HuH-7.5 (cell line): ENCODE measurements at regions not wholly inside any gene's neighbourhood (a gene's known extent, or its start where the extent isn't known, plus 50 kb on each side); places are given as distances from the start of the nearest gene placed in this dataset.
"Not testable (repeated sequence)": the region's sequence is repeated elsewhere in the genome, so short reads cannot be mapped to it uniquely, and the experiment has no call there.

ENCODE experiments used
- DNase-seq: peaks from one replicate; pipeline ENCODE4 v3.0.0; 2011; ENCODE audit warnings: low spot score

GRCh38 chr16:62760398-62760797 is 724.2 kb upstream of the CDH8 start:
- DNase-seq: no peak

DNA sequence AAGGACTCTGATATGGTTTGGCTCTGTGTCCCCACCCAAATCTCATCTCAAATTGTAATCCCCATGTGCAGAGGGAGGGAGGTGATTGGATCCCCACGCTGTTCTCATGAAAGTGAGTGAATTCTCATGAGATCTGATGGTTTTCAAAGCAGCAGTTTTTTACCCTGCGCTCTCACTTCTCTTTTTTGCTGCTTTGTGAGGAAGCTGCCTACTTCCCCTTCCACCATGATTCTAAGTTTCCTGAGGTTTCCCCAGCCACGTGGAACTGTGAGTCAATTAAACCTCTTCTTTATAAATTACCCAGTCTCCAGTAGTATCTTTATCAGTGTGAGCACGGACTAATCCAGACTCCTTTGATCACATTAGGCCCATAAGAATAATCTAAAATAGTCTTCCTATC is 719.7 kb upstream of the CDH8 start:
- no peak for DNase-seq

GRCh38 chr16:62752854-62753253 is 716.6 kb upstream of the CDH8 start:
- no peak for DNase-seq

DNA sequence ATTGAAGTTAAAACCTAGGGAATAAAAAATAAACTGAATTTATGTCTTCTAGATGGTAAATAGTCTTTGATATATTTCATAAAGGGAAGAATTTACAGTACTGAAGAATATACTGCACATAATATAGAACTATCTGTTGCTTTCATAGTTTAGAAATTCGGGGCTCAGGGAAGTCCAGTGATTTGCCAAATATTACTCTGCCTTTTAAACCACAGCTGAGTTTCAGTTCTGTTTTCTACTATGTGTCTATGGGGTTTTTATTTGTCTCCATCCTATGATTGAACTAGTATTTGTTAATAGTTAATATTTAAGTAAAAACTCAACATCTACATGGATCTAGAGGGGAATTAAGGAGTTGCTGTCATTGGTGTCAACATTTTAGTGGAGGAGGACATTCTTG is 715.0 kb upstream of the CDH8 start:
- DNase-seq: no peak

- DNase-seq: no peak
Measured at GRCh38 chr16:62741692-62742091, 705.5 kb upstream of the CDH8 start.

GRCh38 chr16:62738666-62739460 is 702.6 kb upstream of the CDH8 start:
- DNase-seq: no peak

DNA sequence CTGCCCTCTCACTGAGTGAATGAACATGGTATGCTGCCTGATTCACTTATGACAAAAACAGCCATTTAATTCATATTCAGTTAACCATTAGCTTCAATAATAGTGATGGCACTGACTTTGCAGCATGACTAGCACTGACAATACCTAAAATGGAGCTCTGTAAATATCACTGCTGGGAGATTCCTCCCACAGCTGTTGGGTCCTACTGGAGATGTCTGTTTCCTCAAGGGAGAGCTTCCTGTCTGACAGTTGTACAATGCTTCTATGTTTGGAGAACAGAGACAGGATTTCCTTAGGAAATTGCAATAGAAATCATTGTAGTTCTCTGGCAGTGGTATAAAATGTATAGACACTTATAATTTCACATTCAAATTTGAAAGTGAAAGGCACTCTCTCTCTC is 695.9 kb upstream of the CDH8 start:
- DNase-seq: no peak

GRCh38 chr16:62724670-62725269 is 688.5 kb upstream of the CDH8 start:
- not testable (repeated sequence) for DNase-seq

DNA sequence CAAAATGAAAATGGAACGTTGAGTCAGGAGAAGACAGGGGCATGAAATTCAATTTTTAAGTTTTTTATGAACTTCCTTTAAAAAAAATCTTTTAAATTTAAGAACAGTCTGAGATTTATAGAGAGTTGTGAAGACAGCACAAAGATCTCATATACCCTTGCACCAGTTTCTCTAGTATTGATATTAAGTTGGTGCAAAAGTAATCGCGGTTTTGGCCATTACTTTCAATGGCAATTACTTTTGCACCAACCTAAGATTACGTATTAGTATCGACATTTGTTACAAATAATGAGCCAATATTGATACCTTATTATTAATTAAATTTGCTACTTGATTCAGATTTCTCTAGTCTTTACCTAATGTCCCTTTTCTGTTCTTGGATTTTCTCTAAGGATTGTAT is 684.4 kb upstream of the CDH8 start:
- DNase-seq: no peak

DNA sequence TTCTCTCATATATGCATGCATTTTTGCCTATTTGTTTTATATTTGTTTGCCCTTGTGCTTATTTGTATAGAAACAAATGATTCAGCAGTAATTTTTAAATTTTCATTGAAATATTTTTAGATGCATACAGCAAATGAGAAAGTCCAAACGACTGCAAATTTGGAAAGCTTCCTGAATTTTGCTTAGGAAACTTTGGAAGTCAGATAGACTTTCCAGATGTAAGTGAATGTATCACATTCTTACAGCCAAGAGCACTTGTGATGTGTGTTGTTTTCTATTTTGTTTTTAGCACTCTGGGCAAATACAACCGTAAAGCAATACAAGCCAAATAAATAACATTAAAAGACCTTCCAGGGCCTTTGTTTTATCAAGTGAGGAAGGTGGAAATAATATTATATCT is 680.8 kb upstream of the CDH8 start:
- DNase-seq: no peak

DNA sequence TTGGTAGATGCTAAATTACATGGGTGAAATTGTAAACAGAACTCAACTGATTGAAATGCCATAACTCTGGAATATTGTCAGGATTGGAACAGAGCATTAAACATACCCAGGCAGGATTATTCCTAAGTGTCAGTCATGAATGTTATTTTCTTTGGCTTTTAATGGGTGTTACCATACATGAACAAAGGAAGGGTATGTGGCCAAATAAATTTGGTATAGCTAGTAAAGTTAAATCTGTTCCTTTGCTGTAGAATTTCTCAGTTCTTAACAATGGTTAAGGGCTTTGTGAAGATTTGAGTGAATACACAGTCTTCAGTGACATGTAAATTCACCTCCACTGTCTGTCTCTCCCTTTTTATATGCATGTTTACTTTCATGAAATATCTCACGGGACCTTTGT is 679.5 kb upstream of the CDH8 start:
- no peak for DNase-seq

GRCh38 chr16:62712566-62712965 is 676.3 kb upstream of the CDH8 start:
- DNase-seq: no peak

- no peak for DNase-seq
Measured at GRCh38 chr16:62711797-62712196, 675.6 kb upstream of the CDH8 start.

DNA sequence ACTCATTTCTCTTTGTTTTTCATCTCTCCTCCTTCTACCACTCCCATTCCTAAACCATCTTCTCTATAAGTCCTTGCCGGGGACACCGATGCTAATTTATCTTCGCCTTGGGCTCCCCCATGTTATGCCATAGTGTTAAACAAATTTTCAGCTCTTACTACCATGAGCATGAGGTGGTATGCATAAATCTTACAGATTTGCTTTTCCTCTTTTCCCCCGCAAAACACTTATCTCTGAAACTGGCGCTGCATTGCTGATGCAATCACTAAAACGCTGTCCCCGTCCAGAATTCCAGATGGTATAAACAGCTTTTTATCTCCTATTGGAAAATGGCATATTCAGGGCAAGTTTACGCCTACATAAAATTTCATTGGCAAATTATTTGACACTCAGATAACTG is 673.6 kb upstream of the CDH8 start:
- no peak for DNase-seq

DNA sequence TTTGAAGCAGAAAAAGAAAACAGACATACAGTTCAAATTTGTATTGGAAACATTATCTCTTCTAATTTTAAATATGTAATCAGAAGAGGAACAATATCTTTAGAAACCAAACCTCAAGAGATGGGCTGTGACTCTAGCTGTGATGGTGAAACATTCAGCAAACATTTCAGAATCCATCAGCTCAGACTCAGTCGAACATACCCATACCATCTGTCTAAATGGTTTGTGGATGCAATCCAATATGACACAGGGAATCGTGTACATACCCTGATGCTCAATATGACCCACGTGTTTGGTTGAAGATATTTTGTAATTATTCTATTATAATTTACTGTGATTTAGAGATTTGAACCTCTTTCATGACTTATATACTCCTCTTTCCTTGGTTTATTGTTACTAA is 665.2 kb upstream of the CDH8 start:
- no peak for DNase-seq

GRCh38 chr16:62700426-62701294 is 664.4 kb upstream of the CDH8 start:
- no peak for DNase-seq

DNA sequence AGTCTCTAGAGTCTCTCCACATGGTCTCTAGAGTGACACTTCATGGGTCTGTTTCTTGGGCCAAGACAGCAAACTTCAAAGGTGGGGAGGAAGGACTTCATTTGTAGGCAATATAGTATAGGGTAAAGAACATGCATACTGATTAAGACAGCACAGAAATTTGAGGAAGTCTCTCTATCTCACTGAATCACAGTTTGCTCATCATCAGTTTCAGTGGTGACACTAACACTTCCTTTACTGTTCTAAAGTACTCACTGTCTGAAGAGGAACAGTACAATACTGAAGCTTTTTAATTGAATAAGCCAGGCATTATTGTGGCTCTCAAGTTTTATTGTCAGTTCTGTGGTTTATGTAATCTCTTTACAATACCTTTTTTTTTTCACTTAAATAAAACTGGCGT is 656.4 kb upstream of the CDH8 start:
- no peak for DNase-seq

- DNase-seq: no peak
Measured at GRCh38 chr16:62681819-62682218, 645.6 kb upstream of the CDH8 start.

DNA sequence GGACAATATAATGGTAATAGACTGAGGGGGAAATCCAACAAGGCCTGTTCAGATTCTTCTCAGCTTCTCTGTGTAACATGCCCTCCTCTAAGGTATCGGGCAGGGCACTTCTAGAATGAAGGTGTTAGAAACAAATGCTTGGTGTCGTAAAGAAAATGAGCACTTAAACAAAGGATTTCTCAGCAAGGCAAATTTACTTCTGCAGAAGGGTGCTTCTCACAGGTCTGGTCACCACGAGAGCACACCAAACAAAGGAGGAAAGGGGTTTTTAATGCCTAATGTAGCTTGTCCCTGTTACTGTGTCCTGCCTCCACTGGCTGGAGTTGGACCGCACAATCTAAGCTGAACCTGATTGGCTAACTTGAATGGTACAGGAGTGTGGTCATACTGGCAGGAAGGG is 642.6 kb upstream of the CDH8 start:
- no peak for DNase-seq

DNA sequence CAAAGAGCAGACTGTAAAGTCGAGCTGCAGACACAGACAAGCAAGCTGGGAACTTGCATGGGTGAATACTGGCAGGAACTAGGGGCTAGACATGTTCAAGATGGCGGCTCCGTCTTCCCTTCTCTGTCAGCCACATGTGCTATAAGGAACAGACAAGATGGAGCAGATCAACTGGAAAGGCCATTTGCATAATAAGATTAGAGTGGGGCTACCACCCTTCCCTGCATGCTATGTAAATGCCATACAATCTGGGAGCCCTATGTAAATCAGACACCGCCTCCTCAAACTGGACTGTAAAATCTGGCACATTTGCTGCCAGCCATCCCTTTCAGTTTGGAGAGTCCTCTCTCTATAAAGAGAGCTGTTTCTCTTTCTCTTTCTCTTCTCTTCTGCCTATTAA is 640.1 kb upstream of the CDH8 start:
- no peak for DNase-seq

- DNase-seq: no peak
Measured at GRCh38 chr16:62665269-62665668, 629.0 kb upstream of the CDH8 start.

- DNase-seq: no peak
Measured at GRCh38 chr16:62664566-62664965, 628.3 kb upstream of the CDH8 start.

- DNase-seq: no peak
Measured at GRCh38 chr16:62661435-62661834, 625.2 kb upstream of the CDH8 start.
